HCT116 (cell line): ENCODE measurements at regions not wholly inside any gene's neighbourhood (a gene's known extent, or its start where the extent isn't known, plus 50 kb on each side); places are given as distances from the start of the nearest gene placed in this dataset.

Experiments
- ATAC-seq: fragments of 200-7000 bp; cut with Tn5 transposase; 2 replicates; pipeline ENCODE4 v1.9.1; 2020; ENCODE audit warnings: mild to moderate bottlenecking, moderate library complexity
- BruUV-seq: library from RNA; stranded (reverse); fragments of 400-500 nt; replicated peaks from 2 replicates; lab custom pipeline; 2021; lab: Mats Ljungman, UMichigan
- CTCF ChIA-PET: fragments of 300-600 bp; sonication (Branson Sonifier 250); formaldehyde crosslinking; loops from one replicate; lab custom pipeline; 2021; ENCODE audit warnings: antibody characterized with exemption; lab: Charles Lee
- POLR2A ChIA-PET: fragments of 300-600, 350-600 bp; sonication (Branson Sonifier 250); formaldehyde crosslinking; loops from one replicate; lab custom pipeline; 2021; ENCODE audit warnings: antibody characterized with exemption; lab: Charles Lee
- RAD21 ChIA-PET, 2 experiments: fragments of 300-600 bp; sonication (Branson Sonifier 250); formaldehyde crosslinking; loops; one replicate each; lab custom pipeline; 2023; ENCODE audit warnings: low total read pairs in 2 of 2; ENCODE audit not compliant: uncharacterized antibody in 2 of 2, unreplicated experiment in 2 of 2, low non-redundant PET in 1 of 2; lab: Charles Lee
- DNase-seq: peaks from one replicate; pipeline ENCODE4 v3.0.0-alpha.2; 2010; ENCODE audit warnings: low read depth, low spot score
- H2AFZ ChIP-seq: fragments of 200-600 bp; shearing (Covaris generic), sonication (generic); 2 replicates; pipeline ENCODE4 v1.6.1; 2017; ENCODE audit warnings: low read depth, mixed run types, mixed read lengths, antibody characterized with exemption, low read length; ENCODE audit not compliant: poor library complexity, severe bottlenecking
- H3K27ac ChIP-seq: 2 replicates; pipeline ENCODE4 v1.5.1; 2012; ENCODE audit warnings: low read depth, low read length
- H3K27me3 ChIP-seq: fragments of 200-600 bp; sonication (generic); 2 replicates; pipeline ENCODE4 v1.6.1; 2016; ENCODE audit warnings: mixed run types, low read length, mixed read lengths; ENCODE audit not compliant: insufficient read depth
- H3K36me3 ChIP-seq, 2 experiments: fragments of 200-500 bp in 1 of 2; fragments of 200-600 bp in 1 of 2; sonication (Bioruptor generic) in 1 of 2; sonication (generic) in 1 of 2; 2 replicates each; pipeline versions ENCODE4 v1.5.1 to v1.6.1; 2014 to 2016; ENCODE audit warnings: low read length in 2 of 2, inconsistent platforms in 1 of 2, mixed read lengths in 1 of 2, mixed run types in 1 of 2; ENCODE audit not compliant: insufficient read depth in 2 of 2, control insufficient read depth in 1 of 2
- H3K4me1 ChIP-seq, 2 experiments: fragments of 200-600 bp in 1 of 2; sonication (generic) in 1 of 2; 2 replicates each; pipeline versions ENCODE4 v1.5.1 to v1.6.1; 2012 to 2017; ENCODE audit warnings: low read length in 2 of 2, inconsistent platforms in 1 of 2, mild to moderate bottlenecking in 1 of 2, mixed read lengths in 1 of 2, mixed run types in 1 of 2, moderate library complexity in 1 of 2; ENCODE audit not compliant: insufficient read depth in 2 of 2, control insufficient read depth in 1 of 2
- H3K4me2 ChIP-seq: fragments of 200-600 bp; sonication (generic); 2 replicates; pipeline ENCODE4 v1.6.1; 2017; ENCODE audit warnings: mixed run types, low read length, mixed read lengths
- H3K4me3 ChIP-seq, 2 experiments: fragments of 200-600 bp in 1 of 2; sonication (generic) in 1 of 2; replicated peaks in 1 of 2; 2 replicates each; pipeline ENCODE4 v1.5.1; 2011 to 2016; ENCODE audit warnings: low read length in 2 of 2, control low read depth in 1 of 2, low read depth in 1 of 2, mild to moderate bottlenecking in 1 of 2, mixed read lengths in 1 of 2, mixed run types in 1 of 2
- H3K79me2 ChIP-seq: fragments of 200-600 bp; sonication (generic); 2 replicates; pipeline ENCODE4 v1.6.1; 2017; ENCODE audit warnings: mild to moderate bottlenecking, mixed run types, low read length, moderate library complexity, mixed read lengths; ENCODE audit not compliant: insufficient read depth
- H3K9ac ChIP-seq: fragments of 200-600 bp; sonication (generic); 2 replicates; pipeline ENCODE4 v1.6.1; 2016; ENCODE audit warnings: low read length, mixed read lengths
- H3K9me2 ChIP-seq: fragments of 200-600 bp; sonication (generic), shearing (Covaris generic); 2 replicates; pipeline ENCODE4 v1.6.1; 2017; ENCODE audit warnings: mixed run types, mild to moderate bottlenecking, moderate library complexity; ENCODE audit not compliant: insufficient read depth
- H3K9me3 ChIP-seq, 2 experiments: fragments of 200-500 bp in 1 of 2; fragments of 200-600 bp in 1 of 2; sonication (Bioruptor generic) in 1 of 2; sonication (generic) in 1 of 2; 2 replicates each; pipeline ENCODE4 v1.6.1; 2014 to 2017; ENCODE audit warnings: low read length in 2 of 2, mixed read lengths in 2 of 2, inconsistent platforms in 1 of 2, low read depth in 1 of 2, mild to moderate bottlenecking in 1 of 2, mixed run types in 1 of 2, moderate library complexity in 1 of 2; ENCODE audit not compliant: control insufficient read depth in 1 of 2, insufficient read depth in 1 of 2
- H4K20me1 ChIP-seq: fragments of 200-600 bp; sonication (generic), shearing (Covaris generic); 2 replicates; pipeline ENCODE4 v1.6.1; 2017; ENCODE audit warnings: mixed run types, mild to moderate bottlenecking, moderate library complexity; ENCODE audit not compliant: insufficient read depth
- ATF3 ChIP-seq: IDR thresholded peaks from 2 replicates; pipeline ENCODE4 v1.6.1; 2012
- EZH2 ChIP-seq: fragments of 200-600 bp; sonication (generic); IDR thresholded peaks from 2 replicates; pipeline ENCODE4 v1.6.1; 2017; ENCODE audit warnings: antibody characterized with exemption, mixed run types
- EZH2phosphoT487 ChIP-seq: fragments of 200-600 bp; IDR thresholded peaks from 2 replicates; pipeline ENCODE4 v1.6.1; 2018; ENCODE audit warnings: antibody characterized with exemption, borderline replicate concordance
- FOSL1 ChIP-seq: IDR thresholded peaks from 2 replicates; pipeline ENCODE4 v1.6.1; 2012; ENCODE audit warnings: low read depth
- RAD21 ChIP-seq: IDR thresholded peaks from 2 replicates; pipeline ENCODE4 v1.6.1; 2012; ENCODE audit warnings: low read depth, mild to moderate bottlenecking
- REST ChIP-seq: IDR thresholded peaks from 2 replicates; pipeline ENCODE4 v1.6.1; 2012; ENCODE audit warnings: low read depth
- SIN3A ChIP-seq: IDR thresholded peaks from 2 replicates; pipeline ENCODE4 v1.6.1; 2012; ENCODE audit warnings: low read depth
- SRF ChIP-seq: IDR thresholded peaks from 2 replicates; pipeline ENCODE4 v1.6.1; 2012; ENCODE audit warnings: low read depth
- ZFX ChIP-seq: fragments of 450-650 bp; IDR thresholded peaks from 2 replicates; pipeline ENCODE4 v1.6.1; 2017
- ZNF274 ChIP-seq: fragments of 200-500 bp; sonication (Bioruptor generic); IDR thresholded peaks from 2 replicates; pipeline ENCODE4 v1.6.1; 2014; ENCODE audit warnings: mild to moderate bottlenecking, low read depth, low read length, inconsistent platforms
- intact Hi-C: fragments of 100-400 bp; cut with micrococcal nuclease; formaldehyde crosslinking; loops from 2 replicates; pipeline ENCODE4 v1.10.0; 2022

DNA sequence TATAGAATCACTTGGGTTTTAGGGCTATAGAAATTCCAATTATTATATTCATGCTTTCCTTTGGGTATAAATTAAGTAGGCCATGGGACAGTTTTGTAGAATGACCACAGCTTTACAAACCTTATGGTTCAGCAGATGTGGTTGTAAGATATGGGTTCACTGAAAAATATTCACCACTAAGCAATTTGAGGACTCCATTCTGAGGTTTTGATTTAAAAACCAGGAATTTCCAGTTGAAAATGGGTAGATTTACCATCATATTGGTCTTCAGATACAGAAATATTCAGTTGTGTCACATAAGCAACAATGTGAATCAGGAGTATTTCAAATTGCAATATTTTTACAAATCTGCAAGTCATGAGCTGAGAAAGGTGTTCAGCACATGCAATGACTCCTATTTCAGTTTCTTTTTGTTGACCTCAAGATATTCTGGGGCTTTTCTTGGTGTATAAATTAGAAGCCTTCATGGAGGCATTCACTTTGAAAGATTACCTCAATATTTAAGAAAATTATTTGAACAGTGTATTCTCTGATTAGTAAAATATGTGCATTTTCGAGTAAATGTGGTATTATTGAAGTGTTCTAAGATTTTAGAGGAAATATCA is 218.4 kb upstream of the HCCS start:
- DNase-seq = no peak
- Histone ChIP-seq H3K4me2 (no peak overlapping the region), H3K9me3 (no peaks in the 10 kb centered on the region), H3K27me3 (no peaks in the 10 kb centered on the region), H3K27ac (no peak overlapping the region), H3K36me3 (no peaks in the 10 kb centered on the region), H2AFZ (no peak overlapping the region), H4K20me1 (no peaks in the 10 kb centered on the region), H3K9ac (no peak overlapping the region), H3K9me2 (no peaks in the 10 kb centered on the region), H3K79me2 (no peaks in the 10 kb centered on the region), H3K4me1 (no peaks in the 10 kb centered on the region), H3K4me3 (no peak overlapping the region)
- RAD21 ChIA-PET = no interaction called here
- CTCF ChIA-PET = no interaction called here
- BruUV-seq = no TSS peak
- intact Hi-C loops = no loop called here
- ATAC-seq = no peak
- POLR2A ChIA-PET = no interaction called here
- TF ChIP-seq RAD21 (no peak), EZH2 (no peak), EZH2phosphoT487 (no peak), ATF3 (no peak), ZFX (no peak), REST (no peak), SRF (no peak), FOSL1 (no peak), ZNF274 (no peak), SIN3A (no peak)
